Astrocyte (in vitro differentiated cells and primary cell): ENCODE measurements at regions not wholly inside any gene's neighbourhood (a gene's known extent, or its start where the extent isn't known, plus 50 kb on each side); places are given as distances from the start of the nearest gene placed in this dataset.
"Not testable (repeated sequence)": the region's sequence is repeated elsewhere in the genome, so short reads cannot be mapped to it uniquely, and the experiment has no call there.

Experiments used
- EZH2 ChIP-seq: IDR thresholded peaks from 2 replicates; pipeline ENCODE4 v1.6.1; 2012; ENCODE audit warnings: mild to moderate bottlenecking, low read length, inconsistent platforms; ENCODE audit not compliant: insufficient read depth
- TF ChIP-seq, protein P1 (sequence below): IDR thresholded peaks from 2 replicates; pipeline ENCODE4 v1.5.1; 2011; ENCODE audit warnings: low read depth, mild to moderate bottlenecking, inconsistent platforms, low read length, moderate library complexity; ENCODE audit not compliant: insufficient read depth

GRCh38 chr18:78283425-78283824, 696.2 kb upstream of the SALL3 start:
- TF ChIP-seq, protein P1, sequence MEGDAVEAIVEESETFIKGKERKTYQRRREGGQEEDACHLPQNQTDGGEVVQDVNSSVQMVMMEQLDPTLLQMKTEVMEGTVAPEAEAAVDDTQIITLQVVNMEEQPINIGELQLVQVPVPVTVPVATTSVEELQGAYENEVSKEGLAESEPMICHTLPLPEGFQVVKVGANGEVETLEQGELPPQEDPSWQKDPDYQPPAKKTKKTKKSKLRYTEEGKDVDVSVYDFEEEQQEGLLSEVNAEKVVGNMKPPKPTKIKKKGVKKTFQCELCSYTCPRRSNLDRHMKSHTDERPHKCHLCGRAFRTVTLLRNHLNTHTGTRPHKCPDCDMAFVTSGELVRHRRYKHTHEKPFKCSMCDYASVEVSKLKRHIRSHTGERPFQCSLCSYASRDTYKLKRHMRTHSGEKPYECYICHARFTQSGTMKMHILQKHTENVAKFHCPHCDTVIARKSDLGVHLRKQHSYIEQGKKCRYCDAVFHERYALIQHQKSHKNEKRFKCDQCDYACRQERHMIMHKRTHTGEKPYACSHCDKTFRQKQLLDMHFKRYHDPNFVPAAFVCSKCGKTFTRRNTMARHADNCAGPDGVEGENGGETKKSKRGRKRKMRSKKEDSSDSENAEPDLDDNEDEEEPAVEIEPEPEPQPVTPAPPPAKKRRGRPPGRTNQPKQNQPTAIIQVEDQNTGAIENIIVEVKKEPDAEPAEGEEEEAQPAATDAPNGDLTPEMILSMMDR = not testable (repeated sequence)
- not testable (repeated sequence) for TF ChIP-seq EZH2
